IMR-90 (cell line): ENCODE measurements at regions not wholly inside any gene's neighbourhood (a gene's known extent, or its start where the extent isn't known, plus 50 kb on each side); places are given as distances from the start of the nearest gene placed in this dataset.

ENCODE experiments used
- ATAC-seq: fragments of 200-7000 bp; cut with Tn5 transposase; 2 replicates; pipeline ENCODE4 v1.9.1; 2020; ENCODE audit warnings: low read depth, mild to moderate bottlenecking, moderate library complexity
- BruUV-seq: library from RNA; stranded (reverse); fragments of 400-500 nt; replicated peaks from 2 replicates; lab custom pipeline; 2021; lab: Mats Ljungman, UMichigan
- CTCF ChIA-PET: fragments of 300-600 bp; formaldehyde crosslinking; extraction: SDS; loops from one replicate; lab custom pipeline; 2021; ENCODE audit warnings: antibody characterized with exemption; lab: Yijun Ruan, JAX
- POLR2A ChIA-PET: fragments of 300-600 bp; sonication (Branson Sonifier 250); formaldehyde crosslinking; loops from one replicate; lab custom pipeline; 2022; ENCODE audit warnings: antibody characterized with exemption; ENCODE audit not compliant: unreplicated experiment; lab: Charles Lee
- DNase-seq: peaks from one replicate; pipeline ENCODE4 v3.0.0; 2013
- H2AFZ ChIP-seq: replicated peaks from 2 replicates; pipeline ENCODE3; 2013; ENCODE audit warnings: low read length, mild to moderate bottlenecking; ENCODE audit not compliant: poor library complexity
- H2AK5ac ChIP-seq: 2 replicates; pipeline ENCODE4 v1.6.1; 2013; ENCODE audit warnings: low read depth, low read length, inconsistent platforms
- H2AK9ac ChIP-seq: replicated peaks from 2 replicates; pipeline ENCODE3; 2013; ENCODE audit warnings: mild to moderate bottlenecking, low read depth, low read length, moderate library complexity; ENCODE audit not compliant: poor library complexity
- H2BK120ac ChIP-seq: 2 replicates; pipeline ENCODE4 v1.6.1; 2013; ENCODE audit warnings: low read depth, low read length, inconsistent platforms
- H2BK15ac ChIP-seq: 3 replicates; pipeline ENCODE4 v1.6.1; 2013; ENCODE audit warnings: low read depth, low read length, inconsistent platforms
- H2BK20ac ChIP-seq: 2 replicates; pipeline ENCODE4 v1.6.1; 2013; ENCODE audit warnings: low read depth, mild to moderate bottlenecking, inconsistent platforms, low read length, moderate library complexity
- H2BK5ac ChIP-seq: 2 replicates; pipeline ENCODE4 v1.6.1; 2013; ENCODE audit warnings: mild to moderate bottlenecking, low read depth, low read length, inconsistent platforms; ENCODE audit not compliant: poor library complexity, severe bottlenecking
- H3K14ac ChIP-seq: replicated peaks from 2 replicates; pipeline ENCODE4 v1.6.1; 2013; ENCODE audit warnings: low read depth, low read length, inconsistent platforms
- H3K18ac ChIP-seq: 2 replicates; pipeline ENCODE4 v1.6.1; 2013; ENCODE audit warnings: low read depth, low read length, control low read depth
- H3K23ac ChIP-seq: 2 replicates; pipeline ENCODE4 v1.6.1; 2013; ENCODE audit warnings: low read depth, low read length, inconsistent platforms
- H3K27ac ChIP-seq: 2 replicates; pipeline ENCODE4 v1.5.1; 2013; ENCODE audit warnings: mild to moderate bottlenecking, control low read depth, low read length; ENCODE audit not compliant: insufficient read depth
- H3K27me3 ChIP-seq: 2 replicates; pipeline ENCODE4 v1.6.1; 2013; ENCODE audit warnings: low read length; ENCODE audit not compliant: control insufficient read depth, insufficient read depth
- H3K36me3 ChIP-seq: 2 replicates; pipeline ENCODE4 v1.6.1; 2013; ENCODE audit warnings: low read length, mixed read lengths; ENCODE audit not compliant: control insufficient read depth, insufficient read depth
- H3K4ac ChIP-seq: 2 replicates; pipeline ENCODE4 v1.6.1; 2013; ENCODE audit warnings: low read depth, low read length, inconsistent platforms
- H3K4me1 ChIP-seq: 2 replicates; pipeline ENCODE4 v1.6.1; 2013; ENCODE audit warnings: low read length, mixed read lengths; ENCODE audit not compliant: control insufficient read depth, insufficient read depth
- H3K4me2 ChIP-seq: 2 replicates; pipeline ENCODE4 v1.6.1; 2013; ENCODE audit warnings: low read depth, mild to moderate bottlenecking, control low read depth, low read length, moderate library complexity
- H3K4me3 ChIP-seq: 2 replicates; pipeline ENCODE4 v1.5.1; 2013; ENCODE audit warnings: low read depth, mild to moderate bottlenecking, control low read depth, low read length, moderate library complexity; ENCODE audit not compliant: insufficient read depth
- H3K56ac ChIP-seq: 2 replicates; pipeline ENCODE4 v1.6.1; 2013; ENCODE audit warnings: low read length, inconsistent platforms; ENCODE audit not compliant: insufficient read depth; ENCODE audit errors: extremely low read depth
- H3K79me1 ChIP-seq, 2 experiments: 2 replicates each; pipeline ENCODE4 v1.6.1; 2013; ENCODE audit warnings: low read length in 2 of 2, inconsistent platforms in 1 of 2, low read depth in 1 of 2
- H3K9ac ChIP-seq: 2 replicates; pipeline ENCODE4 v1.6.1; 2013; ENCODE audit warnings: low read depth, low read length, control low read depth
- H3K9me1 ChIP-seq: 2 replicates; pipeline ENCODE4 v1.6.1; 2013; ENCODE audit warnings: low read length, inconsistent platforms; ENCODE audit not compliant: insufficient read depth
- H3K9me3 ChIP-seq: 2 replicates; pipeline ENCODE4 v1.6.1; 2013; ENCODE audit warnings: low read length; ENCODE audit not compliant: control insufficient read depth, insufficient read depth
- H4K20me1 ChIP-seq: 2 replicates; pipeline ENCODE4 v1.6.1; 2013; ENCODE audit warnings: low read length, inconsistent platforms; ENCODE audit not compliant: insufficient read depth
- H4K5ac ChIP-seq: 2 replicates; pipeline ENCODE4 v1.6.1; 2013; ENCODE audit warnings: mild to moderate bottlenecking, low read depth, low read length, control low read depth
- H4K8ac ChIP-seq, 2 experiments: 2 replicates each; pipeline ENCODE4 v1.6.1; 2013; ENCODE audit warnings: low read depth in 2 of 2, low read length in 2 of 2, control low read depth in 1 of 2, inconsistent platforms in 1 of 2
- H4K91ac ChIP-seq: 2 replicates; pipeline ENCODE4 v1.6.1; 2013; ENCODE audit warnings: low read depth, low read length, inconsistent platforms; ENCODE audit not compliant: insufficient read depth
- CEBPB ChIP-seq: IDR thresholded peaks from 2 replicates; pipeline ENCODE4 v1.6.1; 2012; ENCODE audit warnings: low read depth, low read length, improper control_type of control experiment
- MAFK ChIP-seq: IDR thresholded peaks from 2 replicates; pipeline ENCODE4 v1.6.1; 2012; ENCODE audit warnings: low read depth, low read length, improper control_type of control experiment
- MAZ ChIP-seq: IDR thresholded peaks from 2 replicates; pipeline ENCODE4 v1.6.1; 2012; ENCODE audit warnings: low read depth, mild to moderate bottlenecking, low read length, improper control_type of control experiment, moderate library complexity, borderline replicate concordance
- SMC3 ChIP-seq: fragments of 150-350 bp; IDR thresholded peaks from 2 replicates; pipeline ENCODE4 v1.6.1; 2016; ENCODE audit warnings: low read depth, mild to moderate bottlenecking, antibody characterized with exemption, low read length, moderate library complexity
- WGBS, 2 experiments: methylation state at CpG; one replicate each; pipeline versions ENCODE4 v1.1.5 to v1.1.7; 2013; ENCODE audit warnings: missing lambda C conversion rate in 2 of 2; ENCODE audit not compliant: insufficient read length in 1 of 2; ENCODE audit errors: extremely low coverage in 2 of 2; 5-methylcytosine and 5-hydroxymethylcytosine counted together
- dilution Hi-C: fragments of 300-500 bp; cut with HindIII; formaldehyde crosslinking; loops from one replicate; pipeline ENCODE4 v1.14.3; 2018; ENCODE audit warnings: low sequenced_read_pairs; ENCODE audit not compliant: unreplicated experiment
- in situ Hi-C: fragments of 300-500 bp; cut with MboI; formaldehyde crosslinking; loops from 3 replicates; pipeline ENCODE4 v1.14.3; 2019; ENCODE audit warnings: low sequenced_read_pairs, inconsistent platforms, mixed read lengths
- intact Hi-C: fragments of 100-400 bp; cut with micrococcal nuclease; formaldehyde crosslinking; loops from 2 replicates; pipeline ENCODE4 v1.10.0; 2022
- TF ChIP-seq, protein P1 (sequence below): fragments of 150-350 bp; IDR thresholded peaks from 2 replicates; pipeline ENCODE4 v1.6.1; 2017; ENCODE audit warnings: mild to moderate bottlenecking, antibody characterized with exemption, low read length, low read depth

DNA sequence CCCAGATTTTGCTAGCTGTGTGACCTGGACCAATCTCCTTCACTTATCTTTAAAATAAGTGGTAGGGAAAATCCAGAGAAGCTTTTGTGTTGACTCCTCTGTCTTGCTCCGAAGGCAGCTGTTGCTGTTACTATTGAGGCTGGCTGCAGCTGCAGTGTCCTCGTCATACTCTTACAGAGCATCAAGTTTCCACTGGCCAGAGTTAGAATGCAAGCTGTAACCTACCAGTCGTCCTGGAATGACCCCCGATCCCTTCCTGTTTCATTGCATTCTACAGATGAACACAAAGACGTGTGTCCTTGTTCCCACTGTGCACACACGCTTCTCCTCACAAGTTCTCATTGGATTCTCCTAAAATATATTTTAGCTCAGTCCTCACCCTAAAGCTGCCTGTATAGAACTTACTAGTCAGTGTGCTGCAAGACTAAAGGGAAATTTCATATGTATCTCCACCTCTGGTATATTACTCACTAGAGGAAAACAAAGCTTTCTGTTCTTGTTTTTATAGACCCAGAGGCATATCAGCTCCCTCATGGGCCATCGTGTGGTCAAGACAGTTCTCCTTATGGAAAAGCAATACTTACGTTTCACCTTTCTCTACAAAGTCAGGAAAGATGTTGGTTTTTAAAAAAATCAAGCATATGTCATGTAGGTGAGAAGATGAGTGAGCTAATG lies 589.8 kb downstream of the LMO7 start:
- Histone ChIP-seq H3K4ac (0 out of 2 replicates have a peak overlapping the region, but pooled peaks have one; percentile 31), H4K20me1 (no peaks in the 10 kb centered on the region), H3K4me1 (peaks cover 4% of the 10 kb centered on the region; the same call in 1 of the 2 replicates), H2AK9ac (no peak overlapping the region), H3K27ac (peak overlapping the region; percentile 51; the same call in 1 of the 2 replicates), H3K9ac (no peak overlapping the region), H4K91ac (0 out of 2 replicates have a peak overlapping the region, but pooled peaks have one; percentile 2), H3K36me3 (no peaks in the 10 kb centered on the region), H2AFZ (no peak overlapping the region), H2BK15ac (no peak overlapping the region; the same call in 2 of the 3 replicates), H3K79me1 (no peaks in the 10 kb centered on the region), H3K56ac (no peak overlapping the region; the same call in 1 of the 2 replicates), H3K9me1 (no peaks in the 10 kb centered on the region), H4K8ac (peak overlapping the region; percentile 25 to 55; a peak in 3 of 4 replicates), H3K27me3 (no peaks in the 10 kb centered on the region), H3K4me2 (peak overlapping the region; percentile 26; the same call in 1 of the 2 replicates), H4K5ac (peak overlapping the region; percentile 83), H3K9me3 (no peaks in the 10 kb centered on the region), H3K18ac (peak overlapping the region; percentile 94), H3K14ac (no peak overlapping the region; the same call in 1 of the 2 replicates), H2BK5ac (peak overlapping the region; percentile 95), H2BK120ac (peak overlapping the region; percentile 67), H2BK20ac (peak overlapping the region; percentile 63), H3K4me3 (no peak overlapping the region), H2AK5ac (no peak overlapping the region), H3K23ac (no peak overlapping the region; the same call in 1 of the 2 replicates)
- WGBS, 2 experiments, result 43% methylated on average over 2 of the region's 8 CpGs; no CpG with 5 or more reads in 1 of the 2 experiments
- in situ Hi-C loops, result no loop called here
- ATAC-seq (peak; percentile 83), DNase-seq (peak; percentile 90)
- dilution Hi-C loops, result no loop called here
- intact Hi-C loops, result loop anchor here (1.0 to 2.0 kb wide), 4 partner anchors 81 to 345 kb away; no protein-coding TSS in a partner anchor
- BruUV-seq, result no TSS peak
- TF ChIP-seq SMC3 (no peak), MAZ (no peak), CEBPB (no peak), MAFK (no peak)
- TF ChIP-seq, protein P1, sequence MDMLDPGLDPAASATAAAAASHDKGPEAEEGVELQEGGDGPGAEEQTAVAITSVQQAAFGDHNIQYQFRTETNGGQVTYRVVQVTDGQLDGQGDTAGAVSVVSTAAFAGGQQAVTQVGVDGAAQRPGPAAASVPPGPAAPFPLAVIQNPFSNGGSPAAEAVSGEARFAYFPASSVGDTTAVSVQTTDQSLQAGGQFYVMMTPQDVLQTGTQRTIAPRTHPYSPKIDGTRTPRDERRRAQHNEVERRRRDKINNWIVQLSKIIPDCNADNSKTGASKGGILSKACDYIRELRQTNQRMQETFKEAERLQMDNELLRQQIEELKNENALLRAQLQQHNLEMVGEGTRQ, result no peak
- POLR2A ChIA-PET, result no interaction called here
- CTCF ChIA-PET, result no interaction called here
